ENCODE measurements at regions not wholly inside any gene's neighbourhood (a gene's known extent, or its start where the extent isn't known, plus 50 kb on each side); places are given as distances from the start of the nearest gene placed in this dataset.

- Mint-ChIP-seq H3K4me1 (no peaks in the 10 kb centered on the region), H3K9me3 (no peaks in the 10 kb centered on the region), H3K27me3 (peaks cover 20% of the 10 kb centered on the region), H3K27ac (ENCODE audit: low read depth) (no peak overlapping the region), H3K36me3 (ENCODE audit: insufficient read depth) (no peaks in the 10 kb centered on the region), H3K4me3 (no peak overlapping the region)
- no peak for DNase-seq (ENCODE audit: low spot score in 2 of 2)
- no peak for ATAC-seq (replicated peaks; ENCODE audit: extremely low read depth, poor library complexity, severe bottlenecking)
Measured at GRCh38 chr2:149661844-149662243, 74.3 kb upstream of the MMADHC start.

- H3K4me1 Mint-ChIP-seq: no peaks in the 10 kb centered on the region
- H3K9me3 Mint-ChIP-seq: no peaks in the 10 kb centered on the region
- ATAC-seq (replicated peaks; ENCODE audit: extremely low read depth, poor library complexity, severe bottlenecking) (no peak), DNase-seq (ENCODE audit: low spot score in 2 of 2) (no peak)
- H3K4me3 Mint-ChIP-seq: no peak overlapping the region
- H3K27ac Mint-ChIP-seq (ENCODE audit: low read depth): no peak overlapping the region
- H3K36me3 Mint-ChIP-seq (ENCODE audit: insufficient read depth): no peaks in the 10 kb centered on the region
- H3K27me3 Mint-ChIP-seq: peaks cover 29% of the 10 kb centered on the region
Measured at GRCh38 chr2:149658553-149658952, 71.0 kb upstream of the MMADHC start.

- no peaks in the 10 kb centered on the region for H3K4me1 Mint-ChIP-seq
- DNase-seq (ENCODE audit: low spot score in 2 of 2) (no peak), ATAC-seq (replicated peaks; ENCODE audit: extremely low read depth, poor library complexity, severe bottlenecking) (no peak)
- H3K4me3 Mint-ChIP-seq: no peak overlapping the region
- peaks cover 30% of the 10 kb centered on the region for H3K27me3 Mint-ChIP-seq
- H3K27ac Mint-ChIP-seq (ENCODE audit: low read depth): no peak overlapping the region
- no peaks in the 10 kb centered on the region for H3K36me3 Mint-ChIP-seq (ENCODE audit: insufficient read depth)
- H3K9me3 Mint-ChIP-seq: no peaks in the 10 kb centered on the region
Measured at GRCh38 chr2:149657401-149658040, 69.9 kb upstream of the MMADHC start.

- Mint-ChIP-seq H3K27me3 (peaks cover 30% of the 10 kb centered on the region), H3K27ac (ENCODE audit: low read depth) (no peak overlapping the region), H3K4me3 (no peak overlapping the region), H3K9me3 (no peaks in the 10 kb centered on the region), H3K4me1 (no peaks in the 10 kb centered on the region), H3K36me3 (ENCODE audit: insufficient read depth) (no peaks in the 10 kb centered on the region)
- ATAC-seq (replicated peaks; ENCODE audit: extremely low read depth, poor library complexity, severe bottlenecking) (no peak), DNase-seq (ENCODE audit: low spot score in 2 of 2) (no peak)
Measured at GRCh38 chr2:149656996-149657395, 69.4 kb upstream of the MMADHC start.

DNA sequence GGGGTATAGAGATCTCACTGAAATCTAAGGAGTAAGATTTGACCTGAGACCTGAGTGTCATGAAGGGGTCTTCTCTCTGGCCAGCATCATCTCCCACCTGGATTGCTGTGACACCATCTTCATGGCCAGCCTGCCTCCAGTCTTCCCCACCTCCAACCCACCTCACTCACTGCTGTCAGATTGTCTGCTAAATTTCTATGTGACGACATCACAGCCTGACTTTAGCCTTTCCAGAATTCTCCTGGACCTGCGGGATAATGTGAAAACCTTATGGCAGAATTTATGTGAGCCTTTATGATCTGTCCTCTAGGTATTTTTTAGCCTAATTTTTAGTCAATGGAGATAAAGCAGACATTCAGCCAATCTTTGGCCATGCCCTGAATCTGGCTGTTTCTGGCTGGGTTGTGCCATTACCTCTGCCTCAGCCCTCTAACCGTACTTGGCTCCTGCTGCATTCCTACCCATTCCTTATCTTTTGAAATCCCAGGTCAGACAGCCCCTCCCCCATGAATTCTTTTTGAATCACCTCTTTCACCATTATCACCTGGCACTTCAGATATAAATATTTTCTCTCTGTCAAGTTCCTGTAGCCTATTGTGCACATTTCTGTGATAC is 66.4 kb upstream of the MMADHC start:
- Mint-ChIP-seq H3K27me3 (peaks cover 15% of the 10 kb centered on the region), H3K27ac (ENCODE audit: low read depth) (no peak overlapping the region), H3K4me3 (no peak overlapping the region), H3K36me3 (ENCODE audit: insufficient read depth) (no peaks in the 10 kb centered on the region), H3K4me1 (no peaks in the 10 kb centered on the region), H3K9me3 (no peaks in the 10 kb centered on the region)
- no peak for DNase-seq (ENCODE audit: low spot score in 2 of 2)
- no peak for ATAC-seq (replicated peaks; ENCODE audit: extremely low read depth, poor library complexity, severe bottlenecking)

DNA sequence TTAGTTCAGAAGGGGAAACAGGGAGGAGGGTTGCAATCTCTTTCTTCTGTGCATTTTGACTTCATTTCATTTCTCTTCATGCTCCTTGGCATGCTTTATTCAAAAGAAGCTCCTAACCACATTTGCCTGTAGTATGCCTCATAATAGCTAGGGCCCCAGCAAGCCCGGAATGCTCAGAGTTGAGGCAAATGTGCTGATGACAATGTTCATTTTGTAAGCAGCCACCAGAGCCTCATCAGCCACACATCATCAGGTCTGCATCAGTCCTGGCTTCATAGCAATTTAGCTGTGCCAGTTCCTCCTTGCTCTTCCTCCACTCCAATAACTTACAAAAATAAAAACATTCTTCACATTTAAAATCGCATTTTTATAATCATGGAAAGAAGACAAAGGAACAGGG is 65.4 kb upstream of the MMADHC start:
- Mint-ChIP-seq H3K36me3 (ENCODE audit: insufficient read depth) (no peaks in the 10 kb centered on the region), H3K27ac (ENCODE audit: low read depth) (no peak overlapping the region), H3K4me1 (no peaks in the 10 kb centered on the region), H3K9me3 (no peaks in the 10 kb centered on the region), H3K27me3 (peaks cover 25% of the 10 kb centered on the region), H3K4me3 (no peak overlapping the region)
- ATAC-seq (replicated peaks; ENCODE audit: extremely low read depth, poor library complexity, severe bottlenecking) (no peak), DNase-seq (ENCODE audit: low spot score in 2 of 2) (no peak)

- DNase-seq (ENCODE audit: low spot score in 2 of 2) (no peak), ATAC-seq (replicated peaks; ENCODE audit: extremely low read depth, poor library complexity, severe bottlenecking) (no peak)
- no peaks in the 10 kb centered on the region for H3K4me1 Mint-ChIP-seq
- no peak overlapping the region for H3K4me3 Mint-ChIP-seq
- H3K9me3 Mint-ChIP-seq: no peaks in the 10 kb centered on the region
- H3K27ac Mint-ChIP-seq (ENCODE audit: low read depth): no peak overlapping the region
- H3K36me3 Mint-ChIP-seq (ENCODE audit: insufficient read depth): no peaks in the 10 kb centered on the region
- H3K27me3 Mint-ChIP-seq: peaks cover 29% of the 10 kb centered on the region
Measured at GRCh38 chr2:149652526-149652925, 65.0 kb upstream of the MMADHC start.

DNA sequence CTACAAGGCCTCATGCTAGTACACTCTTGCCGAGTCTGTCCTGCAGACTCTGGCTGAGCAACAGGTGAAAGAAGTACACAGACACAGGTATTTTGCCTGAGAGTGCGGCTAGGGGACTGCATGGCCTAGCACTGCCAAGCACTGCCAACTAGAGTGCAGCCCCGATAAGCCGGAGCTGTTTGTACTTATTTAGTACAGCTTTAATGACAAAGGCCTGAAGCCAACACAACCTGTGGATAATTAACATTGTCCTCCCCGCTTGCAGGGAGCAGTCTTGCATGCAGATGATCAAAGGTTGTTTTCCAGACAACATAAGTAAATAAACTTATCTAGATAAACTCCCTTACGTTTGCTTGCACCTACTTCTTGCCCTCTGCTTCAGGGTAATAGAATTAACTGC is 63.7 kb upstream of the MMADHC start:
- no peak overlapping the region for H3K27ac Mint-ChIP-seq (ENCODE audit: low read depth)
- no peaks in the 10 kb centered on the region for H3K9me3 Mint-ChIP-seq
- H3K36me3 Mint-ChIP-seq (ENCODE audit: insufficient read depth): no peaks in the 10 kb centered on the region
- H3K27me3 Mint-ChIP-seq: peaks cover 35% of the 10 kb centered on the region
- no peak for DNase-seq (ENCODE audit: low spot score in 2 of 2)
- no peak overlapping the region for H3K4me3 Mint-ChIP-seq
- no peaks in the 10 kb centered on the region for H3K4me1 Mint-ChIP-seq
- no peak for ATAC-seq (replicated peaks; ENCODE audit: extremely low read depth, poor library complexity, severe bottlenecking)

DNA sequence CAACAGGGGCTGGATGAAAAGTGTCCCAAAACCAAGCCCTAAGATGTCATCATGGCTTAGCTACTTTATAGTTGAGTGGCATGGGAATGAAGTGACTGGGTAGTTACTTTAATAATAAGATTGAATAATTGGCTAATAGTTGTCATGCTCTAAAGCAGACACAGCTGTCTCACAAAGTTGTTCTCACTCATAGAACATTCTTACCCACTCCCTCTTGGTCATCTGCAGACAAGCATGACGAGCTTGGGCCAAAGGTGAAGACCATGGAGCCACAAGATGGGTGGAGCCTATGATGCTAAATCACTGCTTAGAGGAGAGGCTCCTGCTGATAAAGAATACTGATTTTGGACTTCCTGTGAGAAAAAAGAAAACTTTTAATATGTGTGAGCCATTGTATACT is 62.4 kb upstream of the MMADHC start:
- no peak for ATAC-seq (replicated peaks; ENCODE audit: extremely low read depth, poor library complexity, severe bottlenecking)
- no peak for DNase-seq (ENCODE audit: low spot score in 2 of 2)
- Mint-ChIP-seq H3K9me3 (no peaks in the 10 kb centered on the region), H3K4me1 (no peaks in the 10 kb centered on the region), H3K27me3 (peaks cover 35% of the 10 kb centered on the region), H3K27ac (ENCODE audit: low read depth) (no peak overlapping the region), H3K4me3 (no peak overlapping the region), H3K36me3 (ENCODE audit: insufficient read depth) (no peaks in the 10 kb centered on the region)

DNA sequence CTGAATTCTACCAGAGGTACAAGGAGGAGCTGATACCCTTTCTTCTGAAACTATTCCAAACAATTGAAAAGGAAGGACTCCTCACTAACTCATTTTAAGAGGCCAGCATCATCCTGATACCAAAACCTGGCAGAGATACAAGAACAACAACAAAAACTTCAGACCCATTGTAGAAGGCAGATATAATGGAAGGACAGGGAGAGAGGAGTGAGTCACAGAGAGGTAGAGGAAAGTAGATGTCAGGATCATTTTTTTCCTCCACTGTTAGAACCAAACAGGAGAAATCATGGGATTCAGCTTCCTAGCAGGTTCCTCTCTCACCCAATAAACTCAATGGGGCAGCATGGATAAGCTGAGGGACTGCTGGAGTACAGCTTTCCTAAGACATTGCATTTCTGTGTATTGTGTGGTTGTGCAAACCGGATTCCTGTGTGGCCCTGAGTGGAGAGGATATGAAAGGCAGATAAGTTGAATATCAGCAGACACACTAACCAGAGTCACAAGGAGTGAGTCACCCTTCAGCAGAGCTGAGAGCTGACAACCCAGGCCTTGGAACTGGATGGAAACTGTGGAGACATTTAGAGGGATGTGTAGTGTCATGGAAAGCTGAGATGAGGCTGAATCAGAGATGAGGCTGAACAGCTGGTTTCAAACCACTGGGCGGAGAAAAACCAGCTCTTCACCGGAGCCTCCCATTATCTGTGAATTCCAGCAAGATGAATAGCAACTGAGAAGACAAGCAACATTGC is 60.9 kb upstream of the MMADHC start:
- Mint-ChIP-seq H3K27me3 (peaks cover 30% of the 10 kb centered on the region), H3K9me3 (peaks cover 6% of the 10 kb centered on the region), H3K4me1 (no peaks in the 10 kb centered on the region), H3K36me3 (ENCODE audit: insufficient read depth) (no peaks in the 10 kb centered on the region), H3K4me3 (no peak overlapping the region), H3K27ac (ENCODE audit: low read depth) (no peak overlapping the region)
- no peak for DNase-seq (ENCODE audit: low spot score in 2 of 2)
- no peak for ATAC-seq (replicated peaks; ENCODE audit: extremely low read depth, poor library complexity, severe bottlenecking)

DNA sequence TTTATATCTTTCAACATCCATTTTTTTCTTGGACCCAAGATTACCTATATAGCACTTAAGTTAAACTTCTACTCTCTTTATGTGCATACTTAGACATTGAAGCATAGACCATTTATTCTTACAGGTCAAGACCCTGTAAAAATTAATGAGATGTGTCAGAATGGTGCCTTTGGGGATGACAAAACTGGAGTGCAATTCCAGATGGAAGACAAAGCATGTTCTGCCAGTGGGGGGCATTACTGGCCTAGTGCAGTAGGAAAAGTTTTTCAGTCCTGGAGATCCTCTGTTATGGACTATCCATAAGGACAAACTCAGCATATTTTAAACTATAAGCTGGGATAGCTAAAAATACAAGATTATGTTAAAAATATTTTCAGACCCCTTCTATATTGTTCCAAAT is 57.8 kb upstream of the MMADHC start:
- Mint-ChIP-seq H3K4me3 (no peak overlapping the region), H3K27ac (ENCODE audit: low read depth) (no peak overlapping the region), H3K9me3 (peaks cover 6% of the 10 kb centered on the region), H3K4me1 (no peaks in the 10 kb centered on the region), H3K36me3 (ENCODE audit: insufficient read depth) (no peaks in the 10 kb centered on the region), H3K27me3 (peaks cover 58% of the 10 kb centered on the region)
- DNase-seq (ENCODE audit: low spot score in 2 of 2) (no peak), ATAC-seq (replicated peaks; ENCODE audit: extremely low read depth, poor library complexity, severe bottlenecking) (no peak)
